ENCODE measurements at regions not wholly inside any gene's neighbourhood (a gene's known extent, or its start where the extent isn't known, plus 50 kb on each side); places are given as distances from the start of the nearest gene placed in this dataset.
A peak's percentile ranks its signal among the peaks of the same experiment; 100 is the strongest.
"Not testable (repeated sequence)": the region's sequence is repeated elsewhere in the genome, so short reads cannot be mapped to it uniquely, and the experiment has no call there.

- H3K4me3 ChIP-seq (ENCODE audit: low read length) = no peak overlapping the region
- TF ChIP-seq CTCF (conservative IDR thresholded peaks at IDR 0.05; ENCODE audit: low read depth, low read length) = no peak
- DNase-seq (ENCODE audit: low read depth) = no peak
These were observed 169.3 kb upstream of the NPY2R start for GRCh38 chr4:155039162-155039561.

DNA sequence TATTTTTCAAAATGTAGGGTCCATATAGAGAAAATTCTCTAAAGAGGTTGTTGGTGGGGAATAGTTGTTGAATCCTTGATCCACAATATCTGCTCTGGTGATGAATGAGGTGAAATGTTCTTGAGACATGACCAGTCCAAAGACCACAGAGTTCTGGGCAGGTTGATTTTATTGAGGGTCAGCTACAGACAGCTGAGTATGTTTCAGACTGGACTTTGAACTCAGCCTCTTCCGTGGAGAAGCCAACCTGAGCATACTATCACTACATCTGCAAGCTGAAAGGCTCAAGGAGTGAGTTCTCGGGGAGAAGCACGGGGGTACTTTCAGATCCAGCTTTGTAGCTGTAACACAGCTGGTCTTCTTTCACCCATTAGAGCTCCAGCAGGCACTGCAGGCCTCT is 168.4 kb upstream of the NPY2R start:
- no peak for TF ChIP-seq CTCF (conservative IDR thresholded peaks at IDR 0.05; ENCODE audit: low read depth, low read length)
- no peak overlapping the region for H3K4me3 ChIP-seq (ENCODE audit: low read length)
- DNase-seq (ENCODE audit: low read depth) = no peak

DNA sequence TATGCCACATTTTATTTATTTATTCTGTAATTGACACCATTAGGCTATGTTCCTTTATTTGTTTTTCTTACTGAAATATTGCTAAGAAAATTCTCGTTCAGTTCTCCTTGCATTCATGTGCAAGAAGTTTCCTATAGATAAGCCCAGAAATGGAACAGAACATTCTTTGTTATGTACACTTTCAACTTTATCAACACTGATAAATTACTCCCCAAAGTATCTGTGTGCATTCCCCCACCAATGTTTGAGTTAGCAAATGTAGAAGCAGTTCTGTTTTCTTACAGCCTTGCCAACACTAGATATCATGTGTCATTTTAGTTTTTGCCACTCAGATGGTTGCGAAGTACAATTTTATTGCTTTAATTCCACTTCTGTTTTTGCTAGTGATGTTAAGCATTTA is 166.4 kb upstream of the NPY2R start:
- TF ChIP-seq CTCF (conservative IDR thresholded peaks at IDR 0.05; ENCODE audit: low read depth, low read length) = no peak
- DNase-seq (ENCODE audit: low read depth) = no peak
- no peak overlapping the region for H3K4me3 ChIP-seq (ENCODE audit: low read length)

- not testable (repeated sequence) for DNase-seq (ENCODE audit: low read depth); H3K4me3 ChIP-seq (ENCODE audit: low read length)
These were observed 164.2 kb upstream of the NPY2R start for GRCh38 chr4:155044251-155044650.

DNA sequence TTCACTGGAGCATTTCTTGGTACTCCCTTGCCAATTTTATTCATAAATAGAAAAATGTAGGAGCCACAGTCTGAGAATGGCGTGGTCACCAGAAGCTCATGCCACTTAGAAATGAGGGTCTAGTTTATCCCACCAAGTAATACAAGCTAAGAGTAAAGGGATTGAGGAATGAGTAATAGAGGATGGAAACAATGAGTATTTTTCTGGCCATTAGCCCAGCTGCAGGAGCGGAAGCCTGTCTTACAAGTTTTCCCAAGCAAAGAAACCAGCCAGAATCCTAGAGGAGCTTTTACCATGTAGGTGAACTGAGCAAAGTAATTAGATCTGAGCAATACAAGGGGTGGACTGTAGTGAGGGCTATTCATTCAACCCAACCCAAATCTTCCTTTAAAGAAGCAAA is 160.7 kb upstream of the NPY2R start:
- DNase-seq (ENCODE audit: low read depth) = peak; percentile 43
- no peak for TF ChIP-seq CTCF (conservative IDR thresholded peaks at IDR 0.05; ENCODE audit: low read depth, low read length)
- no peak overlapping the region for H3K4me3 ChIP-seq (ENCODE audit: low read length)

DNA sequence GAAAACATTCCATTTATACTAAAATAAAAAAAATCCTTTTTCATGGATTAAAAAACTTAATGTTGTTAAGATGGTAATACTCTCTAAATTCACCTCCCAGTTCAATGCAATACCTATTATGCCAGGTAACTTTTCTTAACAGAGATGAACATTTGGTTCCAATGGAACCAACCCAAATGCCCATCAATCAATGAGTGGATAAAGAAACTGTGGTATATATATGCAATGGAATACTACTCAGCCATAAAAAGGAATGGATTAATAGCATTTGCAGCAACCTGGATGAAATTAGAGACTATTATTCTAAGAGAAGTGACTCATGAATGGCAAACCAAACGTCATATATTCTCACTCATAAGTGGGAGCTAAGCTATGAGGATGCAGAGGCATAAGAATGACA is 154.4 kb upstream of the NPY2R start:
- not testable (repeated sequence) for DNase-seq (ENCODE audit: low read depth); H3K4me3 ChIP-seq (ENCODE audit: low read length)

DNA sequence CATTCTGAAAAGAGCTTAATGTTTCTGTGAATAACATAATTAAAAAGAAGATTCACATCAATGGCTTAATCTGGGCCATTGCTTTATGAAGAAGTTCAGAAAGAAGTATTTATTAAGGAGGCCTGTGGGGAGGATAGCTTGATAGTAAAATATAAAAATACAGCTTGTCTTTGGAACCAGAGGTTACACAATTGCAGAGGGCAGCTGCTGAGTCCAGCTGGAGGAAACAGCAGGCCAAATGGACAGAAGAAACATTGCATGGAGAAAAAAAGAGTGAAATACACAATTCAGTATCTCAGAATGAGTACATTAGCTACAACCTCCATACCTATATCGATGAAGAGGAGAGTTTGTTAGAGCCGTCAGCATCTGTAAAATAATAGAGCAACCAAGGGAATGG is 148.0 kb upstream of the NPY2R start:
- no peak for DNase-seq (ENCODE audit: low read depth)
- no peak overlapping the region for H3K4me3 ChIP-seq (ENCODE audit: low read length)
- TF ChIP-seq CTCF (conservative IDR thresholded peaks at IDR 0.05; ENCODE audit: low read depth, low read length) = no peak

GRCh38 chr4:155060873-155061272 is 147.6 kb upstream of the NPY2R start:
- no peak overlapping the region for H3K4me3 ChIP-seq (ENCODE audit: low read length)
- DNase-seq (ENCODE audit: low read depth) = no peak
- TF ChIP-seq CTCF (conservative IDR thresholded peaks at IDR 0.05; ENCODE audit: low read depth, low read length) = no peak
